Keratinocyte (primary cell): ENCODE measurements at regions not wholly inside any gene's neighbourhood (a gene's known extent, or its start where the extent isn't known, plus 50 kb on each side); places are given as distances from the start of the nearest gene placed in this dataset.

Experiments
- DNase-seq: peaks from one replicate; pipeline ENCODE4 v3.0.0-alpha.2; 2011; ENCODE audit warnings: low read depth, missing footprints, low spot score
- FAIRE-seq: peaks from 2 replicates; lab custom pipeline; 2011; peaks lifted over from hg19 to GRCh38; lab: Jason Lieb, UNC
- H2AFZ ChIP-seq: 2 replicates; pipeline ENCODE4 v1.6.0; 2012; ENCODE audit warnings: low read length, control low read depth, inconsistent platforms; ENCODE audit not compliant: control insufficient read depth
- H3K27ac ChIP-seq: 2 replicates; pipeline ENCODE4 v1.5.1; 2011; ENCODE audit warnings: low read length; ENCODE audit not compliant: control insufficient read depth, insufficient read depth
- H3K27me3 ChIP-seq: 3 replicates; pipeline ENCODE4 v1.6.0; 2011; ENCODE audit warnings: low read length; ENCODE audit not compliant: control insufficient read depth, insufficient read depth; ENCODE audit errors: extremely low read depth
- H3K36me3 ChIP-seq, 2 experiments: 2 replicates in 1 of 2; 3 replicates in 1 of 2; pipeline ENCODE4 v1.5.1; 2011; ENCODE audit warnings: low read length in 2 of 2, mild to moderate bottlenecking in 1 of 2; ENCODE audit not compliant: control insufficient read depth in 2 of 2, insufficient read depth in 2 of 2; ENCODE audit errors: extremely low read depth in 1 of 2
- H3K4me1 ChIP-seq: 3 replicates; pipeline ENCODE4 v1.5.1; 2011; ENCODE audit warnings: low read length; ENCODE audit not compliant: control insufficient read depth, insufficient read depth; ENCODE audit errors: extremely low read depth
- H3K4me2 ChIP-seq: 3 replicates; pipeline ENCODE4 v1.6.0; 2011; ENCODE audit warnings: low read depth, low read length; ENCODE audit not compliant: control insufficient read depth, insufficient read depth; ENCODE audit errors: extremely low read depth
- H3K4me3 ChIP-seq, 3 experiments: fragments of 200-600 bp in 1 of 3; sonication (generic) in 1 of 3; 2 replicates in 2 of 3; 3 replicates in 1 of 3; pipeline ENCODE4 v1.5.1; 2011 to 2016; ENCODE audit warnings: low read length in 3 of 3, mild to moderate bottlenecking in 3 of 3, control low read depth in 2 of 3, inconsistent platforms in 1 of 3, low read depth in 1 of 3, mixed read lengths in 1 of 3, mixed run types in 1 of 3, moderate library complexity in 1 of 3; ENCODE audit not compliant: control insufficient read depth in 2 of 3, insufficient read depth in 2 of 3; ENCODE audit errors: extremely low read depth in 1 of 3
- H3K79me2 ChIP-seq: 2 replicates; pipeline ENCODE4 v1.6.0; 2012; ENCODE audit warnings: low read length; ENCODE audit not compliant: control insufficient read depth, insufficient read depth
- H3K9ac ChIP-seq: 3 replicates; pipeline ENCODE4 v1.6.0; 2011; ENCODE audit warnings: low read length; ENCODE audit not compliant: control insufficient read depth, insufficient read depth; ENCODE audit errors: extremely low read depth
- H3K9me1 ChIP-seq: 3 replicates; pipeline ENCODE4 v1.6.0; 2011; ENCODE audit warnings: low read length; ENCODE audit not compliant: control insufficient read depth, insufficient read depth; ENCODE audit errors: extremely low read depth
- H3K9me3 ChIP-seq: 2 replicates; pipeline ENCODE4 v1.5.1; 2012; ENCODE audit warnings: low read depth, low read length; ENCODE audit not compliant: control insufficient read depth
- H4K20me1 ChIP-seq: 3 replicates; pipeline ENCODE4 v1.6.0; 2011; ENCODE audit warnings: low read length; ENCODE audit not compliant: control insufficient read depth, insufficient read depth; ENCODE audit errors: extremely low read depth
- CTCF ChIP-seq, 3 experiments: IDR thresholded peaks in 1 of 3; conservative IDR thresholded peaks in 1 of 3; optimal IDR thresholded peaks in 1 of 3; 2 replicates in 2 of 3; 3 replicates in 1 of 3; pipeline versions ENCODE3 to v1.5.1; 2011; ENCODE audit warnings: low read length in 3 of 3, mild to moderate bottlenecking in 3 of 3, moderate library complexity in 2 of 3, control low read depth in 1 of 3, inconsistent platforms in 1 of 3; ENCODE audit not compliant: insufficient read depth in 2 of 3; ENCODE audit errors: extremely low read depth in 1 of 3
- EZH2 ChIP-seq: IDR thresholded peaks from one replicate; pipeline ENCODE4 v1.6.1; 2012; ENCODE audit warnings: inconsistent platforms, mild to moderate bottlenecking, low read length, moderate library complexity
- dilution Hi-C: fragments of 300-500 bp; cut with MboI; formaldehyde crosslinking; loops from one replicate; pipeline ENCODE4 v1.7.0; 2020; ENCODE audit warnings: low sequenced_read_pairs; ENCODE audit not compliant: extremely low pct_ligation_motif_present

- no peaks in the 10 kb centered on the region for H3K79me2 ChIP-seq
- no peaks in the 10 kb centered on the region for H3K9me1 ChIP-seq
- no peak overlapping the region for H2AFZ ChIP-seq
- H3K9me3 ChIP-seq: no peaks in the 10 kb centered on the region
- no peak for FAIRE-seq
- peaks cover 3% of the 10 kb centered on the region for H3K4me1 ChIP-seq
- H3K9ac ChIP-seq: no peak overlapping the region
- H3K4me2 ChIP-seq: no peak overlapping the region
- H4K20me1 ChIP-seq: no peaks in the 10 kb centered on the region
- TF ChIP-seq EZH2 (no peak), CTCF (optimal IDR thresholded peaks at IDR 0.05 in 1 of 3, IDR thresholded peaks at IDR 0.05 in 1 of 3, conservative IDR thresholded peaks at IDR 0.05 in 1 of 3; ENCODE audit: extremely low read depth in 1 of 3, insufficient read depth in 2 of 3, low read length in 3 of 3) (no peak)
- no peak overlapping the region for H3K27ac ChIP-seq
- no peak overlapping the region for H3K4me3 ChIP-seq
- no peaks in the 10 kb centered on the region for H3K36me3 ChIP-seq
- dilution Hi-C loops: no loop called here
- DNase-seq: no peak
- no peaks in the 10 kb centered on the region for H3K27me3 ChIP-seq
These were observed 758.4 kb upstream of the SLITRK1 start for GRCh38 chr13:84640691-84641090.

- Histone ChIP-seq H3K27me3 (peaks cover 15% of the 10 kb centered on the region), H3K9me1 (no peaks in the 10 kb centered on the region), H2AFZ (no peak overlapping the region), H3K9me3 (no peaks in the 10 kb centered on the region), H3K79me2 (no peaks in the 10 kb centered on the region), H3K36me3 (no peaks in the 10 kb centered on the region), H3K4me3 (no peak overlapping the region), H3K4me1 (peaks cover 6% of the 10 kb centered on the region), H3K9ac (no peak overlapping the region), H3K27ac (no peak overlapping the region), H3K4me2 (no peak overlapping the region), H4K20me1 (no peaks in the 10 kb centered on the region)
- dilution Hi-C loops: no loop called here
- no peak for DNase-seq
- no peak for TF ChIP-seq CTCF (optimal IDR thresholded peaks at IDR 0.05 in 1 of 3, IDR thresholded peaks at IDR 0.05 in 1 of 3, conservative IDR thresholded peaks at IDR 0.05 in 1 of 3; ENCODE audit: extremely low read depth in 1 of 3, insufficient read depth in 2 of 3, low read length in 3 of 3)
- TF ChIP-seq EZH2: no peak
- FAIRE-seq: no peak
These were observed 748.2 kb upstream of the SLITRK1 start for GRCh38 chr13:84630476-84630875.
